T-helper 2 cell treated with Interferon-gamma antibody and Interleukin-4, amounts not matched to agents 5 μg/mL and 100 μg/mL, for 36 hours (primary cell): ENCODE measurements at regions not wholly inside any gene's neighbourhood (a gene's known extent, or its start where the extent isn't known, plus 50 kb on each side); places are given as distances from the start of the nearest gene placed in this dataset.
"Not testable (repeated sequence)": the region's sequence is repeated elsewhere in the genome, so short reads cannot be mapped to it uniquely, and the experiment has no call there.

Source experiments
- DNase-seq: peaks from one replicate; pipeline ENCODE4 v3.0.0; 2021; ENCODE audit warnings: low spot score
- H3K27ac Mint-ChIP-seq: one replicate; pipeline ENCODE4 v1.8.0; 2021; ENCODE audit warnings: mild to moderate bottlenecking, mixed read lengths
- H3K27me3 Mint-ChIP-seq: one replicate; pipeline ENCODE4 v1.8.0; 2021; ENCODE audit warnings: low read depth, mixed read lengths
- H3K36me3 Mint-ChIP-seq: one replicate; pipeline ENCODE4 v1.8.0; 2021; ENCODE audit warnings: low read depth, mixed read lengths
- H3K4me1 Mint-ChIP-seq: one replicate; pipeline ENCODE4 v1.8.0; 2021; ENCODE audit warnings: low read depth, mixed read lengths
- H3K4me3 Mint-ChIP-seq: one replicate; pipeline ENCODE4 v1.8.0; 2022; ENCODE audit warnings: mild to moderate bottlenecking, moderate library complexity, mixed read lengths
- H3K9me3 Mint-ChIP-seq: one replicate; pipeline ENCODE4 v1.8.0; 2021; ENCODE audit warnings: mixed read lengths

DNA sequence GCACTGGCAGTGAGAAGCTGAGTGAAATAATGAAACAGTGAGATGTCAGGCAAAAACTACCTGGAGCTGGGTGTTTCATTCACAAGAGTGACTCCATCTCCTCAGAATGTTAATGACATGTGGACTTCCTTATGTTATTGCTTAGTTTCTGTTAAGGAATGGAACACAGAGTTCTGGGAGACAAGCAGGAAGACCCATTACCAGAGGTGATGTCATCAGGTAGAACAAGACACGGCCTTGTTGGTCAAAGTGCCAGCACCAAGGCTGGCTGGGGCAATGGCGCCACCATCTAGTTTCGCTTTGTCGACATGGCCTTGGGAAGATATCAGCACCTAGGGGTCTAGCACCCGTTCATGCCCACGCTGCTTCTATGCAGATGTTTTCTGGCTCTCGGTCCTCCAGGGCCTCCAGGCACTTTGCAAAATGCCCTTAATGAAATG lies 252.2 kb downstream of the FAM43A start:
- Mint-ChIP-seq H3K27me3 (peaks cover 2% of the 10 kb centered on the region), H3K4me1 (no peaks in the 10 kb centered on the region), H3K4me3 (no peak overlapping the region), H3K27ac (no peak overlapping the region), H3K9me3 (no peaks in the 10 kb centered on the region), H3K36me3 (no peaks in the 10 kb centered on the region)
- no peak for DNase-seq

DNA sequence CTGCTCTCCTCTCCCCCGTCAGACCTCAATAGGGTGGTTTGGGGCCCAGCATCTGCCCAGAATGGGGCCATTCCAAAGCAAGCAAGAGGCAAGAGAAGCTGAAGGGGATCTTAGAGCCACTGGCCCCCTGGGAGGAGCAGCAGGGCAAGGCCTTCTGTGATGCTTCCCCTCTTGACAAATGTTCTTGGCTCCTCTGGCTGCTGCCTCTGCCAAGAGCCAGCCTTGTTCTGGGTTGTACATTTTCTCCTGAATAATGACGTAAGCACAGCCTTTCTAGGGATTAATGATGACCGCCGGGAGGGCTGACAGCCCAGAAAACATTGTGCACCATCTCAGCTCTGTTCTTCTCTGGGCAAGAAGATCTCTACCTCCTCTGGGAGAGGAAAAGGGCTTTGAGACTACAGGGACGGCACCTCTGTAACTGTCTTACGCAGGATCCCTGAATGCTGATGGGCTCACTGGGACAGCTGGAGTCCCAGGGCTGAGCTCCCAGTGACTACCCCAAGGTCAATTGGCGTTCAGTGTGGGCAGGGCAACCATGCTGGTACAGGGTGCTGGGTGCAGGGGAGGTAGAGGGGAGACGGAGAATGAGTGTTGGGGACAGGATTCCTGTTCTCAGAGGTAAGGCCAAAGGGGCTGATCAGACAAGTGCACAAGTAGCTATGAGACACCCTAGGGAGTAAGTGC lies 253.3 kb downstream of the FAM43A start:
- no peak overlapping the region for H3K4me3 Mint-ChIP-seq
- H3K36me3 Mint-ChIP-seq: no peaks in the 10 kb centered on the region
- H3K27me3 Mint-ChIP-seq: peaks cover 2% of the 10 kb centered on the region
- H3K4me1 Mint-ChIP-seq: no peaks in the 10 kb centered on the region
- H3K9me3 Mint-ChIP-seq: no peaks in the 10 kb centered on the region
- no peak overlapping the region for H3K27ac Mint-ChIP-seq
- no peak for DNase-seq

DNA sequence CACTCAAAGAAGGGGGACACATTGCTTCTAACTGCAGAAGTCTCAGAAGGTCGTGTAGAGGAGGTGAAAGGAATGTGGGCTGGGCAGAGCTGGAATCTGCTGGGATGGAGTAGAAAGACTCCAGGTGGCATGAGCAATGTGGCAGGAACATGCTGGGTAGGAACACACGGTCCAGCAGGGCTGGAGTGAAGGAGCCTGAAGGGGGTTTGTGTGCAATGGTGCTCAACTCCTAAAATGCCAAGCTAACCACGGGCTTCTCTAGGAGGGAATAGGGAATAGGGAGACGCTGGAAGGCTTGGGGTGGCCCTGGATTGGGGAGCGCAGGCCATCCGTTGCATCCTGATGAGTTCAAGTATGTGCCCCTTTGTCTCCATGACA lies 253.8 kb downstream of the FAM43A start:
- Mint-ChIP-seq H3K27me3 (peaks cover 2% of the 10 kb centered on the region), H3K36me3 (no peaks in the 10 kb centered on the region), H3K4me3 (no peak overlapping the region), H3K9me3 (no peaks in the 10 kb centered on the region), H3K27ac (no peak overlapping the region), H3K4me1 (no peaks in the 10 kb centered on the region)
- DNase-seq: no peak

DNA sequence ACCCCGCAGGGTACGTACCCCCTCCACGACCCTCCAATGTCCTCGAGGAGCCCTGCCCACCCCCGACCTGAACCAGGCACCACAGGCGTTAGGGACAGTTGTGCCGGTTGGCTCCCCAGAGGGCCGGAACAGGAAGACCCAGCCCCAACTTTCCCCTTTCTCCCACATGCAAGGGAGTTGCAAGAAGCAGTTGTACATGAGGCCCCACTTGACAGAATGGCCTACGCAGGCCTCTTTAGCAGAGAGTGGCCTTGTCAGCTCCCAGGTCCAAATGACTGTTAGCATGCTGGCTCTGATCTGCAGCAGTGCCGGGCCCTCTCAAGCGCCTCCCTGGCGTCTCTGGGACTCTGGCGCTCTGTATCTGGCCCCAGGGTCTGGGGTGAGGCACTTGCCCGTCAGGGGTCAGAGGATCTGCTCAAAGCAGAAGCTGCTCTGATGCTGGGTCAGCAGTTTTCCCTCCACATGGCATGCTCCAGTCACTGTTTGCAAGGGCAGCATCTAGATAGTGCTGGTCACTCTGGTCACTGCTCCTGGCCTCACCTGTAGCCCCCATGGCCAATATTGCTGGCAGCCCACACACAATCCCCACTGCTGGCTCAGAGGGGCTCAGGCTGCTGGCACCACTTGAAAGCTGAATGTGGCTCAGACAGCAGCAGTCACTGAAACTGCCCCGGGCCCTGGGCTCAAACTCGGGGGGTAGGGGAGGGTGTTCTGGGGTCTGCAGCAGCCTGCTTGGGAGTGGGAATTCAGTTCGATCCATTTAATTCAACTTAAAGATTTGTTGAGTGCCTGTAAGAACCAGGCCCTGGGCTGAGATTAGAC lies 254.5 kb downstream of the FAM43A start:
- DNase-seq: no peak
- no peaks in the 10 kb centered on the region for H3K36me3 Mint-ChIP-seq
- no peaks in the 10 kb centered on the region for H3K27me3 Mint-ChIP-seq
- no peak overlapping the region for H3K4me3 Mint-ChIP-seq
- H3K27ac Mint-ChIP-seq: no peak overlapping the region
- H3K9me3 Mint-ChIP-seq: no peaks in the 10 kb centered on the region
- no peaks in the 10 kb centered on the region for H3K4me1 Mint-ChIP-seq

DNA sequence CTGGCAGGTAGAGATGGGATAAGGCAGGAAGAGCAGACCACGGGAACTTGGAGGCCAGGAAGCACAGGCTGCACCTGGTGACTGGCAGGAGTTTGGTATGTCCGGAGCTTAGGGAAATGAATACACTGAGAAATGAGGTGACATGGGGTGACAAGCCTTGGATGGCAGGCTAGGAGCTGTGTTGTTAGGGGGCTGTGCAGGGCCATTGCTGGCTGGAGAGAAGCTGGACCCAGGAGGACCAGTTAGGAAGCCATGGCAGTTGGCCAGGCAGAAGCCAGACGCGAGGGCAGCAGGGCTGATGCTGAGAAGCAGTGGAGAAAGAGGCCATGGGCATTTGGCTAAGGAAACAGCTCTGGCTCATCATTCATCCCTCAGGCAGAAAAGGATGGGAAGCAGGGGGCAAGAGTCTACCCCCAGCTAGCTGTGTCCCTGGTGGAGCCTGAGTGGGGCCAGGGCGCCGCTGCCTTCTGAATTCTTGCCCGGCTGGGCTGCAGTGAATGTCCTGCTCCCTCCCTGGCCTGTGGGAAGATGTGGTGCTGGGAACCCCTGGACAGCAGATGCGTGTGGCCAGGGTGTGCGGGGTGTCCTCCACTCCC lies 255.8 kb downstream of the FAM43A start:
- no peaks in the 10 kb centered on the region for H3K36me3 Mint-ChIP-seq
- no peak overlapping the region for H3K4me3 Mint-ChIP-seq
- H3K4me1 Mint-ChIP-seq: no peaks in the 10 kb centered on the region
- DNase-seq: no peak
- H3K27me3 Mint-ChIP-seq: no peaks in the 10 kb centered on the region
- no peak overlapping the region for H3K27ac Mint-ChIP-seq
- H3K9me3 Mint-ChIP-seq: no peaks in the 10 kb centered on the region

DNA sequence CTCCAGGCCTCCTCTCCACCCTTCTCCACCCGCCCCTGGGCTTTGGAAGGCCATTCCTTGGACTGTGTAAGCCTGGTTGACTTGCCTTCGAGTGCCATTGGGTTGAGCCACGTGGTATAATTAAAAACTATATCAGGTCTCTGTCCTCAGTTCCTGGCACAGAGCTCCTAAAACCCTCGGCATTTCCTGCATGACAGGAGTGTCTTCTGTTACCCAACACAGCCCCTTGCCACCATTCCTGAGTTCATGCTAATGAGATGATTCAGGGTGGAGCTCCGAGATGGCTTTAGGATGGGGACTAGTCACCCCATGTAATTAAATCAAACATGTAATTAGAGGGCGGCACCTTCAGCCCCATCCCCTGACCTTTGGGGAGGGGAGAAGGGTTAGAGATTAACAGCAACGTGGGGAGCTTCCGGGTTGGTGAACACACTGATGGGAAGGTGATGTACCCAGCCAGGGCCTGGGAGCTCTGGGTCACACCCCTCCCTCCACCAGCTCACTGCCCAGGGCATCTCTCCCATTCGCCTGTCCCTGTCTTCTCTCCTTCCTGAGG lies 256.4 kb downstream of the FAM43A start:
- DNase-seq: no peak
- H3K27ac Mint-ChIP-seq: no peak overlapping the region
- H3K4me3 Mint-ChIP-seq: no peak overlapping the region

DNA sequence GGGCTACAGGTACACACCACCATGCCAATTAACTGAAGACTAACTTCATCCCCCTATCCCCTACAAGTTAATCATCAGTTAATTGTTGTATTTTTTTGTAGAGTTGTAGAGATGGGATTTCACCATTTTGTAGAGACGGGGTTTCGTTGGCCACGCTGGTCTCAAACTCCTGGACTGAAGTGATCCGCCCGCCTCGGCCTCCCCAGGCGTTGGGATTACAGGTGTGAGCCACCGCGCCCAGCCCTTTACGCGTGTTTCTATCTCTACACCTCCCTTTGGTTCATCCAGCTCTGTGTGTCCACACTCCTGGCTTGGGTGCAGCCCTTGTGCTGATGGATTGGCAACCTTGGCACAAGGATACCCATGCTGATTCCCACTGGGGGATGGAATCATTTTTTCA lies 258.8 kb downstream of the FAM43A start:
- Mint-ChIP-seq H3K9me3 (no peaks in the 10 kb centered on the region), H3K27ac (no peak overlapping the region), H3K27me3 (peaks cover 4% of the 10 kb centered on the region), H3K4me3 (no peak overlapping the region), H3K4me1 (no peaks in the 10 kb centered on the region), H3K36me3 (no peaks in the 10 kb centered on the region)
- DNase-seq: no peak

More for the DNA sequence above, 256.4 kb downstream of the FAM43A start:
- Mint-ChIP-seq H3K9me3 (no peaks in the 10 kb centered on the region), H3K27me3 (no peaks in the 10 kb centered on the region), H3K36me3 (no peaks in the 10 kb centered on the region), H3K4me1 (no peaks in the 10 kb centered on the region)

DNA sequence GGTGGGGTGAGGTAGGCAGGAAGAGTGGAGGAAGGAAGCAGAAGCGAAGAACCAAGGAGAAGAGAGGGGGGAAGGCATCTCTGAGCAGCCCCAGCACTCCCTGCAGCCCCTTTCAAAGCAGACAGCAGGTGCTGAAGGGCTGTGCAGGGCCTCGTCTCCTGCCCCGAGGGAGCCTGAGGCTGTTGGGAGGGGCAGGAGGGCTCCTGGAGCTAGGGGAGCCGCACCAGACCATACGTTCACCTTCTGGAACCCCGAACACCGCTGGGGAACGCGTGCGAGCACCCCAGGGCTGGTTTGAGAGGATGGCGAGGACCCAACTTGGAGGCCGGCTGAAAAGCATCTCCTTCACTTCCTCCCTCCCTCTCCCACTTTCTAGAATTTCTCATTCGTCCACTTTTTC lies 259.8 kb downstream of the FAM43A start:
- H3K36me3 Mint-ChIP-seq: no peaks in the 10 kb centered on the region
- DNase-seq: no peak
- no peak overlapping the region for H3K4me3 Mint-ChIP-seq
- H3K27me3 Mint-ChIP-seq: peaks cover 4% of the 10 kb centered on the region
- no peaks in the 10 kb centered on the region for H3K4me1 Mint-ChIP-seq
- no peaks in the 10 kb centered on the region for H3K9me3 Mint-ChIP-seq
- no peak overlapping the region for H3K27ac Mint-ChIP-seq

DNA sequence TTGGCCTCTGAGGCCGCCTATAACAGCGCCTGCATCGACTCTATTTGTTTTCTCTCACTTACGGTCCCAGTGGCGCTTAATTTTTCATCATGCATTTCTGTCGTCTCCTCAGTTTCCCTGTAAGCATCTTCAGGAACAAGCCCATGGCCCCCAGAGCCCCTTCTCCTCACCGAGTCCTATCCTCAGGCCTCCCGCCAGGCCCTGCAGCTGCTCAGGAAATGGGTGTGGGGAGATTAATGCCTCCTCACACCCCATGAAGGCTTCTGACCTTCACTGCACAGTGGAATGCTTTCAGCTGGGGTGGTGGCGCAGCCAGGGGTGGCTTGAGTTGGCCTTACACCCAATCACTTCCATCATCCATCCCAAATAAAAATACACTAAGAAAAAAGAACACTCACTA lies 260.4 kb downstream of the FAM43A start:
- Mint-ChIP-seq H3K4me1 (no peaks in the 10 kb centered on the region), H3K36me3 (no peaks in the 10 kb centered on the region), H3K4me3 (no peak overlapping the region), H3K27ac (no peak overlapping the region), H3K27me3 (peaks cover 4% of the 10 kb centered on the region), H3K9me3 (no peaks in the 10 kb centered on the region)
- DNase-seq: no peak

DNA sequence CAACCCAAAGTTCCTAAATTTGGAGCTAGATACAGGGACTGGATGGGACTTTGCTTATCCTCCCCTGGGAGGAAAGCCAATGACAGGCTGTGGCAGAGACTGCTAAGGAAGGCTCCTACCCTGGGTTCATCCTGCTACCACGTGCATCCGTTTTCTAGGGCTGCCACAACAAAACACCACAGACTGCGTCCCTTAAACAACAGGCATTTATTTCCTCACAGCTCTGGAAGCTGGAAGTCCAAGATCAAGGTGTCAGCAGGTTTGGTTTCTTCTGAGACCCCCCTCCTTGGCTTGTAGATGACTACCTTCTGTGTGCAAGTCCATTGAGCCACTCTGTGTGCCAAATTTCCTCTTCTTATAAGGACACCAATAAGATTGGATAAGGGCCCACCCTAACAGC lies 263.9 kb downstream of the FAM43A start:
- H3K4me3 Mint-ChIP-seq: no peak overlapping the region
- no peak overlapping the region for H3K27ac Mint-ChIP-seq
- H3K36me3 Mint-ChIP-seq: no peaks in the 10 kb centered on the region
- no peaks in the 10 kb centered on the region for H3K9me3 Mint-ChIP-seq
- H3K4me1 Mint-ChIP-seq: no peaks in the 10 kb centered on the region
- H3K27me3 Mint-ChIP-seq: peaks cover 4% of the 10 kb centered on the region
- no peak for DNase-seq

DNA sequence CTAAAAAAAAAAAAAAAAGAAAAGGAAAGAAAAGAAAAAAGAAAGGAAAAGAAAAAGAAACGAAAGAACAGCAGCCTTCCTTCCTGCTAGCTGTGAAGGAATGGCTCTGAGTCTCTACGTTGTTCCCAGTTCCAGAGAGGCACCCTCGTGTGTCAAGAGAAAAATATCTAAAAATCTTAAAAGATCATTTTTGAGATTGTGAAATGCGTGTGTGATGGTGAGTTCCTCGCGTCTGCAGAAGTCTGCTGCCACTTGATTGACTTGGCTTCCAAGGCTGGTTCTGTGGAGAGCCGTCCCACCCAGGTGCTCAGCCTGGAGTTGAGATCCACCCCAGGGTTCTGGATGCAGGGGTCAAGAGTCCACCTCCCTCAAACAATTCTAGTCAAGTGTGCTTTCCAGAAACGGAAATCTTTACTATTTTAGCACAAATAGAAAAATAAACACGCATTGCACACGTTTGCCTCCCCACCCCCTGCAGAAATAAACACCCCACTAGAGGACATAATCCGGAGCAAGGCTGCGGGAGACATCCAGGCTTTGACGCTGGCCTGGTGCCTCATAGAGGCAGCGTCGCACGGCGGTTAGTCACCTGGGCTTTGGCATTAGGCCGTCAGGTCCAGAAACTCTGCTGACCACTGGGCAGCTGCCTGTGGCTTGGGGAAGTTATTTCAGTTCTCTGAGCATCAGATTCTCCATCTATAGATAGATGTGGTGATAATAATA lies 265.4 kb downstream of the FAM43A start:
- Mint-ChIP-seq H3K36me3 (no peaks in the 10 kb centered on the region), H3K4me3 (no peak overlapping the region), H3K27me3 (peaks cover 4% of the 10 kb centered on the region), H3K27ac (no peak overlapping the region), H3K9me3 (no peaks in the 10 kb centered on the region), H3K4me1 (no peaks in the 10 kb centered on the region)
- no peak for DNase-seq

DNA sequence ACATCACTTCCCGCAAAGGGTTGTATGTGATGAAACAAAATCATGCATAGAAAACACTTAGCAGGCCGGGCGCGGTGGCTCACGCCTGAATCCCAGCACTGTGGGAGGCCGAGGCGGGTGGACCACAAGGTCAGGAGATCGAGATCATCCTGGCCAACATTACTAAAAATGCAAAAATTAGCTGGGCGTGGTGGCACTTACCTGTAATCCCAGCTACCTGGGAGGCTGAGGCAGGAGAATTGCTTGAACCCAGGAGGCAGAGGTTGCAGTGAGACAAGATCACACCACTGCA lies 265.9 kb downstream of the FAM43A start:
- H3K9me3 Mint-ChIP-seq, H3K36me3 Mint-ChIP-seq, H3K4me3 Mint-ChIP-seq, H3K27ac Mint-ChIP-seq, H3K27me3 Mint-ChIP-seq, DNase-seq, H3K4me1 Mint-ChIP-seq: not testable (repeated sequence)

DNA sequence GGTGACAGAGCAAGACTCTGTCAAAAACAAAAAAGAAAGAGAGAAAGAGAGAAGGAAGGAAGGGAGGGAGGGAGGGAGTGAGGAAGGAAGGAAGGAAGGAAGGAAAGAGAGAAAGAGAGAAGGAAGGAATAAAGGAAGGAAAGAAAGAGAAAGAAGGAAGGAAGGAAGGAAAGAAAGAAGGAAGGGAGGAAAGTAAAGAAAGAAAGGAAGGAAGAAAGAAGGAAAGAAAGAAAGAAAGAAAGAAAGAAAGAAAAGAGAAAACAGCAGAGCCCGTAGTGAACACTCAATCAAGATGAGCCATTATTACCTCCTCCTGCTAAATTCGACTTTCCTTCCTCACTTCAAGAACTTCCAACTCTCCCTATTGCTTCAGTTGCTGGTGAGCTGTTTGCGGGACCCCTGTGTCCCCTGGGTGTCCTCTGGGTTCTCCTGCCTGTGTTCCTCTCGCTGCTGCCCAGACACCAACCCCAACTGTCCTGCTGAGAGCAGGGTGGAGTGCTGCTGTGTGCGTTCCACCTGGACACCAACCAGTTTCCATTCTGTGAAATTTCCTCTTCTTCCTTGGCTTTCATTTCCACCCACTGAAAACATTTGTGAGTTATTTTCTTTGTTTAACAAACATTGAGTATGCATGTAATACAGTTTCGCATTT lies 266.4 kb downstream of the FAM43A start:
- H3K27ac Mint-ChIP-seq: no peak overlapping the region

More for the DNA sequence above, 266.4 kb downstream of the FAM43A start:
- no peak for DNase-seq
- Mint-ChIP-seq H3K36me3 (no peaks in the 10 kb centered on the region), H3K4me1 (no peaks in the 10 kb centered on the region), H3K4me3 (no peak overlapping the region), H3K27me3 (peaks cover 4% of the 10 kb centered on the region), H3K9me3 (no peaks in the 10 kb centered on the region)
